Stimulated activated naive CD8-positive, alpha-beta T cell treated with anti-CD3 and anti-CD28 coated beads, Interleukin-15, Interleukin-2, amounts not matched to agents 100 ng/mL and 50 ng/mL, for 24 hours (primary cell): ENCODE measurements at regions not wholly inside any gene's neighbourhood (a gene's known extent, or its start where the extent isn't known, plus 50 kb on each side); places are given as distances from the start of the nearest gene placed in this dataset.
"Not testable (repeated sequence)": the region's sequence is repeated elsewhere in the genome, so short reads cannot be mapped to it uniquely, and the experiment has no call there.

Experiments
- H3K27ac Mint-ChIP-seq: one replicate; pipeline ENCODE4 v1.8.0; 2021; ENCODE audit warnings: mild to moderate bottlenecking, mixed read lengths
- H3K27me3 Mint-ChIP-seq: one replicate; pipeline ENCODE4 v1.8.0; 2021; ENCODE audit warnings: mixed read lengths
- H3K36me3 Mint-ChIP-seq: one replicate; pipeline ENCODE4 v1.8.0; 2021; ENCODE audit warnings: low read depth, mixed read lengths
- H3K4me1 Mint-ChIP-seq: one replicate; pipeline ENCODE4 v1.8.0; 2021; ENCODE audit warnings: low read depth, mixed read lengths
- H3K4me3 Mint-ChIP-seq: one replicate; pipeline ENCODE4 v1.8.0; 2021; ENCODE audit warnings: mild to moderate bottlenecking, mixed read lengths
- H3K9me3 Mint-ChIP-seq: one replicate; pipeline ENCODE4 v1.8.0; 2021; ENCODE audit warnings: mixed read lengths

DNA sequence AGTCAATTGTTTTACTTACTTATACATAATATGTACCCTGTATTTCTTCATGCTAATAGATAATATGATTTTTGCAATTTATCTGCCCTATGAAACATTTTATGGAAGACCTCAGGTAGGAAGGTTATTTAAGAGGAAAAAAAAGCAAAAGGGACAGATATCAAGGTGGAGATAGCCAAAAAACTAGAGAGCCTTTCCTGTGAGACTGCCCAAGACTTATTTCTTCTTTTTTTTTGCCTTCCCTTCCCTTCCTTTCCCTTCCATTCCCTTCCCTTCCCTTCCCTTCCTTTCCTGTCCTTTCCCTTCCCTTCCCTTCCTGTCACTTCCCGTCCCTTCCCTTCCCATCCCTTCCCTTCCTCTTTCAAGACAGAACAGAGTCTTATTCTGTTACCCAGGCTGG lies 80.6 kb upstream of the HMCN1 start:
- no peaks in the 10 kb centered on the region for H3K27me3 Mint-ChIP-seq
- peaks cover 3% of the 10 kb centered on the region for H3K9me3 Mint-ChIP-seq
- no peak overlapping the region for H3K4me3 Mint-ChIP-seq
- H3K36me3 Mint-ChIP-seq: no peaks in the 10 kb centered on the region
- no peaks in the 10 kb centered on the region for H3K4me1 Mint-ChIP-seq
- no peak overlapping the region for H3K27ac Mint-ChIP-seq

DNA sequence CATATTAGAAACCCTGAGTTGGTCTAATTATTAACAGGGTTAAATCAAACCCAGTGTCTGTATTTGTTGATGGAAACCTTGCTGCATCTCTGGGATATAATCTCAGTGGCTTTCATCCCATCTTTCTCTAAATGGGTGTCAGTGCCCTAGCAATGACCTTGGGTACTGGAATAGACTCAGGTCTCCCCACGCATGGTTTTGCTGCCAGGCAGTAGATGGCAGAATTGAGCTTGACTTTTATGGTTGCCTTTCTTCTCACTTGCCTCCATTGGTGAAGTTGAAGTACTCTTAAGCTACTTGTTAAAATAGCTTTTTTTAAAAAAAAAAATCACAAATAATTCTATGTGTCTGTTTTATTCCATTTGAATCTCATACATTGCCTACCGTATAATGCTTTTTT lies 81.8 kb upstream of the HMCN1 start:
- Mint-ChIP-seq H3K4me1 (peaks cover 9% of the 10 kb centered on the region), H3K27ac (no peak overlapping the region), H3K36me3 (no peaks in the 10 kb centered on the region), H3K4me3 (no peak overlapping the region), H3K9me3 (peaks cover 3% of the 10 kb centered on the region), H3K27me3 (no peaks in the 10 kb centered on the region)

DNA sequence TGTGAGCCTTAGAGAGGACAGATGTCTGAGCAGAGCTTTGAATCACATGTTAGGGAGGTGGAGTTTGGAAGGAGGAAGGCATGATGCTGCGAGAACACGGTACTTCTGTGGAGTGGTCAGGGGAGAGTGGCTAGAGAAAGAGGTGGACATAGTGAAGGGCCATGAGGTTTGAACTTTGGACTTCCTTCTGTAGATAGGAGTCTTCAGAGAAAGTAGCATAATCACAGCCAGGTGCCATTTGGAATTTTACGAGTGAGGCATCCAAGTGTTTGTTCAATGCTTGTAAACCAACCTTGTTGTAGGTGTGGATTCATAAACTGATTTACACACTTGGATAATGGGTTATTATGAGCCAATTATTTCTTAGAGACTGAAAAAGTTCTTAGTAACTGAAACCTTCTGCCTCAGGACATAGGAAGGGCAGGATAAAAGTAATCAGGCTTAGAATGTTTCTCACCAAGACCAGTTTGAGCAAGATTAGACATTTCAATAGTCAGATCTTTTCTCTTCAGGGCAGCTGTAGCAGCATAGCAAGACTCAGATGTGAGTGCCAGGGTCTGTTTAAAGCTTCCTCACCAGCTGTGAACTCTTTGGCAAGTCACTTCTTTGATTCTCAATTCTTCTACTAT lies 83.5 kb upstream of the HMCN1 start:
- H3K9me3 Mint-ChIP-seq: peaks cover 3% of the 10 kb centered on the region
- H3K27me3 Mint-ChIP-seq: no peaks in the 10 kb centered on the region

DNA sequence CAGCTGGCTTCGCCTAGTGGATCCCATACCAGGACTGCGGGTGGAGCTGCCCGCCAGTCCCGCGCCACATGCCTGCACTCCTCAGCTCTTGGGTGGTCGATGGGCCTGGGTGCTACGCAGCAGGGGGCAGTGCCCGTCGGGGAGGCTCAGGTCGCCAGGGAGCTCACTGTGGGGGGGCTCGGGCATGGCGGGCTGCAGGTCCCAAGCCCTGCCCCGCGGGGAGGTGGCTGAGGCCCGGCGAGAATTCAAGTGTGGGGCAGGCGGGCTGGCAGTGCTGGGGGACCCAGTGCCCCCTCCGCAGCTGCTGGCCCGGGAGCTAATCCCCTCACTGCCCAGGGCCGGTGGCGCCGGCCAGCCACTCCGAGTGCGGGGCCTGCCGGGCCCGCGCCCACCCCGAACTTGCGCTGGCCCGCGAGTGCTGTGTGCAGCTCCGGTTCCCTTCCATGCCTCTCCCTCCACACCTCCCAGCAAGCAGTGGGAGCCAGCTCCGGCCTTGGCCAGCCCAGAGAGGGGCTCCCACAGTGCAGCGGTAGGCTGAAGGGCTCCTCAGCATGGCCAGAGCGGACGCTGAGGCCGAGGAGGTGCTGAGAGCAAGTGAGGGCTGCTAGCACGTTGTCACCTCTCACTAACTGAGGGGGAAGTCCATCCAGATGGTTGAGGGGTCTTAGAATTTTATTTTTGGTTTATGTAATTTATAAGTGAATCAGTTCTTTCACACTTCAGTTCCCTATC lies 85.2 kb upstream of the HMCN1 start:
- H3K36me3 Mint-ChIP-seq: no peaks in the 10 kb centered on the region
- H3K4me1 Mint-ChIP-seq: peaks cover 40% of the 10 kb centered on the region
- peaks cover 3% of the 10 kb centered on the region for H3K9me3 Mint-ChIP-seq
- no peaks in the 10 kb centered on the region for H3K27me3 Mint-ChIP-seq
- H3K27ac Mint-ChIP-seq: no peak overlapping the region
- H3K4me3 Mint-ChIP-seq: no peak overlapping the region

More for the DNA sequence above, 83.5 kb upstream of the HMCN1 start:
- Mint-ChIP-seq H3K36me3 (no peaks in the 10 kb centered on the region), H3K4me1 (peaks cover 25% of the 10 kb centered on the region), H3K4me3 (no peak overlapping the region), H3K27ac (no peak overlapping the region)

DNA sequence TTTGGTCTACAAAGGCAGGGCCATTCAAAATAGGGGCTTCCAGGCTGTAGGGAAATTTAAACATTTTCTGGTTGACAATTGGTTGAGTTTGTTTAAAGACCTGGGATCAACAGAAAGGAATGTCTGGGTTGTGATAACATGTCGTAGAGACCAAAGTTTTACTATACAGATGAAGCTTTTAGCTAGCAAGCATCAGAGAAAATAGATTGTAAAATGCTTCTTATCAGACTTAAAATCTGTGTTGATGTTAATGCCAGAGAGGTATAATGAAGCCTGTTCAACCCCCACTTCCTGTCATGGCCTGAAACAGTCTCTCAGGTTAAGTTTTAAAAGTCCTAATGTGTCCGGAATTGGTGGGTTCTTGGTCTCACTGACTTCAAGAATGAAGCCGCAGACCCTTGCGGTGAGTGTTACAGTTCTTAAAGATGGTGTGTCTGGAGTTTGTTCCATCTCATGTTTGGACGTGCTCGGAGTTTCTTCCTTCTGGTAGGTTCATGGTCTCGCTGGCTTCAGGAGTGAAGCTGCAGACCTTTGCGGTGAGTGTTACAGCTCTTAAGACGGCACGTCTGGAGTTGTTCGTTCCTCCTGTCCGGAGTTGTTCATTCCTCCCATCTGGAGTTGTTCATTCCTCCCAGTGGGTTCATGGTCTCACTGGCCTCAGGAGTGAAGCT lies 86.5 kb upstream of the HMCN1 start:
- H3K9me3 Mint-ChIP-seq, H3K27ac Mint-ChIP-seq, H3K27me3 Mint-ChIP-seq, H3K36me3 Mint-ChIP-seq: not testable (repeated sequence)
- Mint-ChIP-seq H3K4me3 (peak overlapping the region; percentile 37), H3K4me1 (peaks cover 40% of the 10 kb centered on the region)

DNA sequence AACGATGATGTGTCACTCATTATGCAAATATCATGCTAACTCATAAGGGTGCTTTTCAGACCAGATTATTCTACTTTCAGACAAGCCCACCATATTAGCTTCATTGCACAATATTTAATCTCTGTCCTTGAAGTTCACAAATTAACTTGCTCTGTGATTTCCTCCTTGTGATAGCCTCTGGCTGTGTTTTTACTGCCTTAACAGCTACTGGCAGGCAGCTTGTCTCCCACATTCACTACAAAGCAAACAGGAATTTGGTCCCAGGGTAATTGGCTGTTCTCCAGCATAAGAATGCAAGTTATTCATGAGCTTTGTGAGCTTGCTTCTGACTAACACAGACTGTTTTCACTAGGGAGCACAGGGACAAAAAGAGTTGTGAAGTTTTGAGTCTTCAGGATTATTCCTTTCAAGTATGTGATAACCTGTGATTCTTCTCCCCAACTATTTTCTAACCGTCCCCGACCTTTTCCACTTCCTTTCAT lies 87.9 kb upstream of the HMCN1 start:
- no peak overlapping the region for H3K4me3 Mint-ChIP-seq
- H3K27ac Mint-ChIP-seq: no peak overlapping the region
- peaks cover 3% of the 10 kb centered on the region for H3K9me3 Mint-ChIP-seq
- peaks cover 40% of the 10 kb centered on the region for H3K4me1 Mint-ChIP-seq
- no peaks in the 10 kb centered on the region for H3K27me3 Mint-ChIP-seq
- H3K36me3 Mint-ChIP-seq: no peaks in the 10 kb centered on the region

DNA sequence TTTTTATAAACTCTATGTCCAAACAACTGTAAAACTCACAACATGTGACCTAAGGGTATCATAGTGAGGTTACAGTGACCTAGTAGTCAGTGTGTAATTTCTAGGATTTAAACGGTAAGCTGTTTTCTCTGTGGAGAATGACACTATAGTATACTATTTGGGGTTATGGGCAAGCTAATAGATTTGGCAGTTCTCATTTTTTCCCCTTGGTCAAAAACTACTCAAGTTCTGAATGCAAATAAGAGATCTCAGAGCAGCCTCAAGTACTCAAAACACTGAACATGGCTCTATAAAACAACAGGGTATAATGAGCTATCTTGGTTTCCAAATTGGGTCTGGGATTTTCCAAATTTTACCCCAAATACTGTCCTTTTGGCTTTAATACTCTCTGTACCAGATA lies 88.5 kb upstream of the HMCN1 start:
- H3K4me3 Mint-ChIP-seq: no peak overlapping the region
- H3K27ac Mint-ChIP-seq: no peak overlapping the region
- H3K27me3 Mint-ChIP-seq: no peaks in the 10 kb centered on the region
- H3K4me1 Mint-ChIP-seq: peaks cover 40% of the 10 kb centered on the region
- H3K9me3 Mint-ChIP-seq: peaks cover 3% of the 10 kb centered on the region
- no peaks in the 10 kb centered on the region for H3K36me3 Mint-ChIP-seq

DNA sequence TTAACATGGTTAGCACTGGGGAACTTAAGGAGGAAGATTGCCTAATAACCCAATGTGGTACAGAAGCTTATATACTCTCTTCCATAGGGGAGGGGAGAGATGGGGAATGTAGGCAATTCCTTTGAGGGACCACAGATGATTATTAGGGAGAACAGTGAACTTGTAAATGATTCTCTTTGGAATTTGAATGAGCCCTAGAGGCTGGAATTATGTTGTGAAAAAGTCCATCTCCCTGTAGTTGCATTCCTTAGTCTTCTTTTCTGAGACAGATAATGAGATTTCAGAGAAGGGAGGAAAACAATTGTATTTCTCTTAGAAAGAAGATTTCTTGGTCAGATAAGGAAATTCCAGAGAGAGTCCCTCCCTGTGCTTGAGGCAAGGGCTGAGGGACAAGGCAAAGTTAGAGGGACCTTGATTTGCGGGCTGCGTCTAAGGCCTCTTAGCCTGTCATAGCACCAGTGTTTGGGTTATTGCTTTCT lies 89.0 kb upstream of the HMCN1 start:
- no peak overlapping the region for H3K27ac Mint-ChIP-seq

DNA sequence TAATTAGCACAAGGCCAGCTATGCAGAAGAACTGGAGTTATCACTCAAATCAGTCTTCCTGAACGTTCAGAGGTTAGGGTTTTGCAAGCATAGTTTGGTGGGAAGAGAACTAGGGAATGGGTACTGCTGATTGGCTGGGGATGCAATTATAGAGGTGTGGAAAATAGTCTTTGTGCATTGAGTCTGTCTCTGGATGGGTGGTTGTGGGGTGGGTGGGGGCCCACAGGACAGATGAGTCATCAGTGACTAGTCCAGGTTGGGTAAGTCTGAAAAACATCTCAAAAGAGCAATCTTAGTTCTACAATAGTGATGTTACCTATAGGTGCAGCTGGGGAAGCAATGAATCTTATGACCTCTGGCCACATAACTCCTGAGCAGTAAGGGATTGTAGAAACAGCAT lies 89.7 kb upstream of the HMCN1 start:
- Mint-ChIP-seq H3K27me3 (no peaks in the 10 kb centered on the region), H3K27ac (no peak overlapping the region), H3K4me3 (no peak overlapping the region), H3K9me3 (no peaks in the 10 kb centered on the region), H3K4me1 (peaks cover 40% of the 10 kb centered on the region), H3K36me3 (no peaks in the 10 kb centered on the region)

More for the DNA sequence above, 89.0 kb upstream of the HMCN1 start:
- no peaks in the 10 kb centered on the region for H3K9me3 Mint-ChIP-seq
- peaks cover 40% of the 10 kb centered on the region for H3K4me1 Mint-ChIP-seq
- no peaks in the 10 kb centered on the region for H3K27me3 Mint-ChIP-seq
- no peaks in the 10 kb centered on the region for H3K36me3 Mint-ChIP-seq
- H3K4me3 Mint-ChIP-seq: no peak overlapping the region

DNA sequence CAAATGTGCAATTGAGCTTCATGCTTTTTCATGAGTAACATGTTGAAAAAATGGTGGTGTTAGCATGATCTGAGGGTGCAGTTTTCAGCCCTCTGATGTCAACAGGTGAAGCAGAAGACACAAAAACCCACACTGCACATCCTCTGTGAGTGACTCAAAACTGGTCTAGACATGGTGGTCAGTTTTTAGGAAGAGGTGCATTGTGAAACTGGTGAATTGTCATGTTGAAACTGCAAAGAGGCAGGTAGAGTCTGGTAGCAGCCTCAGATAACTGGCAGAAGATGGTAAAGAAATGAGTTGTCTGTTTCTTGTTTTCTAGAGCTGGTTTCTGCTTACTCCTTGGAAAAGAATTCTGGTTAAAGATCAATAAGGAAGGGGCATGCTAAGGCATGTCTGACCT lies 97.3 kb upstream of the HMCN1 start:
- H3K27me3 Mint-ChIP-seq: no peaks in the 10 kb centered on the region
- H3K4me1 Mint-ChIP-seq: peaks cover 13% of the 10 kb centered on the region
- H3K36me3 Mint-ChIP-seq: peaks cover 7% of the 10 kb centered on the region
- H3K9me3 Mint-ChIP-seq: peaks cover 13% of the 10 kb centered on the region
- peak overlapping the region; percentile 62 for H3K27ac Mint-ChIP-seq
- H3K4me3 Mint-ChIP-seq: peak overlapping the region; percentile 9

DNA sequence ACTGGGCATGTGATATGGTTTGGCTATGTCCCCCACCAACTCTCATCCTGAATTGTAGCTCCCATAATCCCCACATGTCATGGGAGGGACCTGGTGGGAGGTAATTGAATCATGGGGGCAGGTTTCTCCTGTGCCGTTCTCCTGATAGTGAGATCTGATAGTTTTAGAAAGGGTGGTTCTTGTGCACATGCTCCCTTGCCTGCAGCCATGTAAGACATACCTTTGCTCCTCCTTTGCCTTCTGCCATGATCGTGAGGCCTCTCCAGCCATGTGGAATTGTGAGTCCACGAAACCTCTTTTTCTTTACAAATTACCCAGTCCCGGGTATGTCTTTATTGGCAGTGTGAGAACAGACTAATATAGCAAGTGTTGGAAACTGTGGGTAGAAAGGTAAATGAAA lies 99.5 kb upstream of the HMCN1 start:
- peaks cover 13% of the 10 kb centered on the region for H3K4me1 Mint-ChIP-seq

DNA sequence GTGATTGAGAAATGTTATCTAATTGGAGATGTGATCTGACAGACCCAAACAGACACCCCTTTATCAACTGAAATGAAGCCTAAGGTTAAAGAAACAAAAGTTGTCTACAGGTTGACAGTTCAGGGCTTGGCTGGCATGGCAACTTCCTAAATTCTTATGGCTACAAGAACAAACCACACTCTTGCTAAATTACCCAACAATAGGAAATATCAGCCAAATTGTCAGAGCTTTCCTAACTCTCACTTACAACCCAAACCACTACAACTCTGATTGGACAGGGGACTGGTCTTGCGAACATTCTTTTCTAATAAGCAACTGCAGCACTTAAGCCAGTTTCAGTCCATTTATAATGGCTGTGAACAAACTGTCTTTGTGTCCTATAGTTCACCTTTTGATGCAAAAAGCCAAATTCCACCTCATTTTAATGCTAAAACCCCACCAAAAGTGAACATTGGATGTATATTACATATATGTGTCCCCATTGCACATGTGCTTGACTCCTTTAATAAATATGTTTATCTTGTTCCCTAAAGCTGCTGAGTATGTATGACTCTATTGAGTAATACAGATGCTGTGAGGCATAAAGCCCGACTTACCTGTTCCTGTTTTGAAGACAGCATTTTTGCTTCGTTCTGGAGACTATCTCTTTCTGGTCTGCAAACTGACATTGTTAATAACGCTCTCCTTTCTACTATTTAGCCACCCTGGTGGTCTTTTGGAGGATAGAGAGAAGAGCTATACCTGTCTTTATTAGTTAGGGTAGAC lies 101.3 kb upstream of the HMCN1 start:
- H3K9me3 Mint-ChIP-seq: peaks cover 6% of the 10 kb centered on the region
- no peak overlapping the region for H3K27ac Mint-ChIP-seq
- H3K27me3 Mint-ChIP-seq: no peaks in the 10 kb centered on the region
- no peak overlapping the region for H3K4me3 Mint-ChIP-seq
- no peaks in the 10 kb centered on the region for H3K36me3 Mint-ChIP-seq
- peaks cover 18% of the 10 kb centered on the region for H3K4me1 Mint-ChIP-seq

More for the DNA sequence above, 99.5 kb upstream of the HMCN1 start:
- Mint-ChIP-seq H3K36me3 (peaks cover 7% of the 10 kb centered on the region), H3K9me3 (peaks cover 13% of the 10 kb centered on the region), H3K27me3 (no peaks in the 10 kb centered on the region), H3K4me3 (no peak overlapping the region), H3K27ac (no peak overlapping the region)

DNA sequence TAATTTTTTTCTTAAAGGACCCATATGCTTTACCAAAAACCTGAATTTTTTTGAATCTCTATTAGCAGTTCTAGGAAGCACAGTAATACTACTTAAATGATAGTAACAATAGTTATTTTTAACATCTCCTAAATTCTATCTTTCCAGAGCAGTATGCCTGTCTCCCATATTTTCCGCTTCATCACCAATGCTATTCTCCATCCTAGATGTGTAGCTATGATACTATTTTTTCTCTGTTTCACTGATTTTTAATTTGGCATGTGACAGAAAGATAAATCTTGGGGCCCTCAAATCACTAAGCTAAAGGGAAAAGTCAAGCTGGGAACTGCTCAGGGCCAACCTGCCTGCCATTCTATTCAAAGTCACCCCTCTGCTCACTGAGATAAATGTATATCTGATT lies 102.3 kb upstream of the HMCN1 start:
- no peak overlapping the region for H3K4me3 Mint-ChIP-seq
- no peak overlapping the region for H3K27ac Mint-ChIP-seq
- H3K4me1 Mint-ChIP-seq: peaks cover 11% of the 10 kb centered on the region

DNA sequence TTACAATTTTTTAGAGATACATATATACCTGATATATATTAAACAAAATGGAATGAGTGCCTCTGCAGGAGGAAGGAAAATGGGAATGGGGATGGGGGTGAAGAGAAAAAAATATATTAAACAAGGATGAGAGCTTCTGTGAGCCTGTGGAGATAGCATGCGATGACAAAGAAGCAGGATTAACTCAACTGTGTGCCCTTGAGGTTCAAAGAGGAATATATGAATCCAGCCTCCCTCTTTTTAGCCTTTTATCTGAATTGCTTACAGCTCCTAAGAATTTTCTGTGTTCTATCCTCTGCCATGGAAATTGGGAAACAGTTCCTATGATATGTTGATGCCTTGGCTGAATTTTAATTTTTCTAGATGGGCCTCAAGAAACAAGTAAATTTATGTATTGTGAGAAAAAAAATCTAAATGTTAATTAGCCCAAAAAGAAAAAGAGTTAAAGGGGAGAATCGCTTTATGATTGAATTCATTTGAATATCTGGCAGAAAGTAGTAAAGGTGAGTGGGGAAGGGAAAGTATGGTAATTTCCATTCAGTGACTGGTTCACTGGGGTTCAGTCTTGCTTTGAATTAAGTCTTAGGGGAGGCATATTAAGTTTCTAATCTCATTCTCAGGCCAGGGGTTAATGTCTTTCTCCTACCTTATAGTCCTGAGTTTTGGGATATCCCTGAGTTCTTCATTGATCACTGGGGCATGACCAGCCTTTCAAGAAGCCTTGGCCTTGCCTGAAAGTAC lies 106.3 kb upstream of the HMCN1 start:
- Mint-ChIP-seq H3K4me1 (peaks cover 4% of the 10 kb centered on the region), H3K4me3 (no peak overlapping the region), H3K27me3 (no peaks in the 10 kb centered on the region), H3K9me3 (peaks cover 4% of the 10 kb centered on the region), H3K27ac (no peak overlapping the region), H3K36me3 (no peaks in the 10 kb centered on the region)

More for the DNA sequence above, 102.3 kb upstream of the HMCN1 start:
- Mint-ChIP-seq H3K27me3 (no peaks in the 10 kb centered on the region), H3K9me3 (peaks cover under 1% of the 10 kb centered on the region), H3K36me3 (no peaks in the 10 kb centered on the region)
